SK-N-SH (cell line): ENCODE measurements at regions not wholly inside any gene's neighbourhood (a gene's known extent, or its start where the extent isn't known, plus 50 kb on each side); places are given as distances from the start of the nearest gene placed in this dataset.

Source experiments
- CTCF ChIA-PET: fragments of 300-600, 350-600 bp; formaldehyde crosslinking; extraction: SDS; loops from one replicate; lab custom pipeline; 2021; lab: Yijun Ruan, JAX
- POLR2A ChIA-PET: fragments of 350-600 bp; sonication (Branson Sonifier 250); formaldehyde crosslinking; extraction: SDS; loops from one replicate; lab custom pipeline; 2020; ENCODE audit warnings: antibody characterized with exemption, inconsistent platforms; lab: Yijun Ruan, JAX
- DNase-seq: peaks from one replicate; pipeline ENCODE4 v3.0.0; 2012
- H2AFZ ChIP-seq: fragments of 200-600 bp; sonication (generic); 2 replicates; pipeline ENCODE4 v1.8.1; 2016; ENCODE audit warnings: antibody characterized with exemption, mild to moderate bottlenecking, low read depth
- H3F3A ChIP-seq: fragments of 200-600 bp; sonication (generic); replicated peaks from 2 replicates; pipeline ENCODE3; 2016; ENCODE audit warnings: antibody characterized with exemption, mild to moderate bottlenecking; ENCODE audit not compliant: insufficient read depth
- H3K27ac ChIP-seq, 2 experiments: fragments of 200-500 bp in 1 of 2; fragments of 200-600 bp in 1 of 2; sonication (Bioruptor generic) in 1 of 2; sonication (generic), shearing (Covaris generic) in 1 of 2; 2 replicates each; pipeline versions ENCODE4 v1.5.1 to v1.6.1; 2014 to 2016; ENCODE audit warnings: low read depth in 2 of 2, inconsistent platforms in 1 of 2, low read length in 1 of 2, mild to moderate bottlenecking in 1 of 2, mixed read lengths in 1 of 2
- H3K27me3 ChIP-seq: fragments of 200-600 bp; sonication (generic), shearing (Covaris generic); 2 replicates; pipeline ENCODE4 v1.6.1; 2016; ENCODE audit warnings: mixed run types; ENCODE audit not compliant: insufficient read depth
- H3K36me3 ChIP-seq, 2 experiments: fragments of 200-500 bp in 1 of 2; fragments of 200-600 bp in 1 of 2; sonication (Bioruptor generic) in 1 of 2; sonication (generic) in 1 of 2; replicated peaks in 1 of 2; 2 replicates each; pipeline versions ENCODE3 to v1.5.1; 2014 to 2016; ENCODE audit warnings: low read length in 1 of 2, mild to moderate bottlenecking in 1 of 2; ENCODE audit not compliant: insufficient read depth in 2 of 2, control insufficient read depth in 1 of 2
- H3K4me1 ChIP-seq, 2 experiments: fragments of 200-500 bp in 1 of 2; fragments of 200-600 bp in 1 of 2; sonication (Bioruptor generic) in 1 of 2; sonication (generic), shearing (Covaris generic) in 1 of 2; 2 replicates each; pipeline versions ENCODE4 v1.5.1 to v1.6.1; 2014 to 2016; ENCODE audit warnings: low read depth in 1 of 2, low read length in 1 of 2, mixed run types in 1 of 2; ENCODE audit not compliant: insufficient read depth in 2 of 2, control insufficient read depth in 1 of 2
- H3K4me2 ChIP-seq: fragments of 200-600 bp; sonication (generic), shearing (Covaris generic); 2 replicates; pipeline ENCODE4 v1.6.1; 2017; ENCODE audit warnings: mixed run types
- H3K4me3 ChIP-seq, 2 experiments: fragments of 200-500 bp in 1 of 2; fragments of 200-600 bp in 1 of 2; sonication (Bioruptor generic) in 1 of 2; sonication (generic), shearing (Covaris generic) in 1 of 2; 2 replicates each; pipeline versions ENCODE4 v1.5.1 to v1.8.1; 2014 to 2016; ENCODE audit warnings: low read depth in 2 of 2, inconsistent platforms in 1 of 2, low read length in 1 of 2, mild to moderate bottlenecking in 1 of 2, mixed read lengths in 1 of 2, moderate library complexity in 1 of 2
- H3K79me2 ChIP-seq: fragments of 200-600 bp; sonication (generic); 2 replicates; pipeline ENCODE4 v1.8.1; 2017; ENCODE audit warnings: mild to moderate bottlenecking; ENCODE audit not compliant: insufficient read depth
- H3K9ac ChIP-seq: fragments of 200-600 bp; sonication (generic); 2 replicates; pipeline ENCODE4 v1.6.1; 2017; ENCODE audit warnings: mixed run types
- H3K9me2 ChIP-seq: fragments of 200-600 bp; sonication (generic); 2 replicates; pipeline ENCODE4 v1.6.1; 2017; ENCODE audit warnings: mixed run types
- H3K9me3 ChIP-seq: fragments of 200-600 bp; sonication (generic); 2 replicates; pipeline ENCODE4 v1.6.1; 2017; ENCODE audit warnings: mixed run types, mild to moderate bottlenecking, moderate library complexity
- H4K20me1 ChIP-seq: fragments of 200-600 bp; sonication (generic); 2 replicates; pipeline ENCODE4 v1.6.1; 2017; ENCODE audit warnings: mild to moderate bottlenecking, mixed run types; ENCODE audit not compliant: insufficient read depth
- CTCF ChIP-seq: fragments of 200-600 bp; sonication (generic); IDR thresholded peaks from 2 replicates; pipeline ENCODE4 v1.6.1; 2017; ENCODE audit warnings: antibody characterized with exemption, mild to moderate bottlenecking, moderate library complexity
- EP300 ChIP-seq, 2 experiments: IDR thresholded peaks; 2 replicates each; pipeline versions ENCODE4 v1.4.0 to v1.6.1; 2012; ENCODE audit warnings: borderline replicate concordance in 1 of 2, low read depth in 1 of 2, low read length in 1 of 2
- EZH2phosphoT487 ChIP-seq: fragments of 200-600 bp; sonication (generic); IDR thresholded peaks from 2 replicates; pipeline ENCODE4 v1.6.1; 2017; ENCODE audit warnings: low read depth, mixed run types, mild to moderate bottlenecking, antibody characterized with exemption, moderate library complexity, borderline replicate concordance
- FOXJ3 ChIP-seq: sonication (generic); formaldehyde crosslinking; IDR thresholded peaks from 2 replicates; pipeline ENCODE4 v1.5.1; 2020; ENCODE audit warnings: mild to moderate bottlenecking, missing genetic modification reagents
- IRF3 ChIP-seq: fragments of 150-350 bp; IDR thresholded peaks from 2 replicates; pipeline ENCODE4 v1.6.1; 2016; ENCODE audit warnings: mild to moderate bottlenecking, low read depth, low read length
- JUND ChIP-seq: IDR thresholded peaks from 2 replicates; pipeline ENCODE4 v1.4.0; 2012
- MEF2A ChIP-seq: IDR thresholded peaks from 2 replicates; pipeline ENCODE4 v1.4.0; 2012; ENCODE audit warnings: low read depth, borderline replicate concordance
- MXI1 ChIP-seq: IDR thresholded peaks from 2 replicates; pipeline ENCODE4 v1.6.1; 2012; ENCODE audit warnings: mild to moderate bottlenecking, low read depth, low read length, improper control_type of control experiment
- NFIC ChIP-seq: IDR thresholded peaks from 2 replicates; pipeline ENCODE4 v1.4.0; 2012; ENCODE audit warnings: borderline replicate concordance
- PBX3 ChIP-seq: IDR thresholded peaks from 2 replicates; pipeline ENCODE4; 2012
- RAD21 ChIP-seq: IDR thresholded peaks from 2 replicates; pipeline ENCODE4 v1.6.1; 2012; ENCODE audit warnings: mild to moderate bottlenecking, low read length
- RCOR1 ChIP-seq: fragments of 150-350 bp; IDR thresholded peaks from 2 replicates; pipeline ENCODE4 v1.6.1; 2017; ENCODE audit warnings: antibody characterized with exemption, low read length
- SIN3A ChIP-seq: IDR thresholded peaks from 2 replicates; pipeline ENCODE4 v1.6.1; 2012; ENCODE audit warnings: low read depth, mild to moderate bottlenecking, low read length, moderate library complexity, borderline replicate concordance
- TAF1 ChIP-seq: IDR thresholded peaks from 2 replicates; pipeline ENCODE4 v1.6.1; 2012; ENCODE audit warnings: low read depth, mild to moderate bottlenecking, low read length, moderate library complexity, borderline replicate concordance
- TCF12 ChIP-seq: IDR thresholded peaks from 2 replicates; pipeline ENCODE4 v1.4.0; 2012
- USF1 ChIP-seq: IDR thresholded peaks from 2 replicates; pipeline ENCODE4 v1.4.0; 2012; ENCODE audit warnings: low read depth, borderline replicate concordance
- USF2 ChIP-seq: fragments of 150-350 bp; IDR thresholded peaks from 2 replicates; pipeline ENCODE4 v1.6.1; 2017; ENCODE audit warnings: antibody characterized with exemption, low read length, low read depth, borderline replicate concordance
- YY1 ChIP-seq: IDR thresholded peaks from 2 replicates; pipeline ENCODE4 v1.4.0; 2012; ENCODE audit warnings: low read depth, mild to moderate bottlenecking
- WGBS: methylation state at CpG from one replicate; pipeline ENCODE4 v1.1.6; 2017; ENCODE audit warnings: low lambda C conversion rate; 5-methylcytosine and 5-hydroxymethylcytosine counted together

- DNase-seq = no peak
- no peaks in the 10 kb centered on the region for H3K9me3 ChIP-seq
- H3K27ac ChIP-seq = no peak overlapping the region
- H3K36me3 ChIP-seq = no peaks in the 10 kb centered on the region
- H4K20me1 ChIP-seq = no peaks in the 10 kb centered on the region
- no peak overlapping the region for H2AFZ ChIP-seq
- H3F3A ChIP-seq = no peaks in the 10 kb centered on the region
- H3K9ac ChIP-seq = no peak overlapping the region
- TF ChIP-seq NFIC = no peak
- no peak for TF ChIP-seq PBX3
- TF ChIP-seq MEF2A = no peak
- no peak for TF ChIP-seq USF2
- TF ChIP-seq EZH2phosphoT487 = no peak
- TF ChIP-seq IRF3 = no peak
- TF ChIP-seq RAD21 = no peak
- no peak for TF ChIP-seq MXI1
- TF ChIP-seq JUND = no peak
- TF ChIP-seq YY1 = no peak
- TF ChIP-seq TCF12 = no peak
- no peak for TF ChIP-seq TAF1
- TF ChIP-seq EP300 (IDR thresholded peaks at IDR 0.05; ENCODE audit: borderline replicate concordance in 1 of 2, low read depth in 1 of 2, low read length in 1 of 2) = no peak
- TF ChIP-seq RCOR1 = no peak
- TF ChIP-seq FOXJ3 (CRISPR knock-in tag) = no peak
- TF ChIP-seq USF1 = no peak
- no peak for TF ChIP-seq SIN3A
- TF ChIP-seq CTCF = no peak
- TF ChIP-seq, all 33 proteins: peak for 0
- H3K4me2 ChIP-seq = no peak overlapping the region
- no peak overlapping the region for H3K4me3 ChIP-seq
- POLR2A ChIA-PET = no interaction called here
- no peaks in the 10 kb centered on the region for H3K79me2 ChIP-seq
- H3K4me1 ChIP-seq = no peaks in the 10 kb centered on the region
- no peaks in the 10 kb centered on the region for H3K27me3 ChIP-seq
- CTCF ChIA-PET = interaction anchor here (0.6 to 4.3 kb wide), 2 partner anchors 11 to 56 kb away, joined by 3 to 20 read pairs; no protein-coding TSS in a partner anchor
- 86% methylated on average over 4 of the region's 4 CpGs for WGBS
- no peaks in the 10 kb centered on the region for H3K9me2 ChIP-seq
Measured at GRCh38 chr18:27616324-27616723, 431.2 kb upstream of the CHST9 start.
